ENCODE measurements at regions not wholly inside any gene's neighbourhood (a gene's known extent, or its start where the extent isn't known, plus 50 kb on each side); places are given as distances from the start of the nearest gene placed in this dataset.

DNA sequence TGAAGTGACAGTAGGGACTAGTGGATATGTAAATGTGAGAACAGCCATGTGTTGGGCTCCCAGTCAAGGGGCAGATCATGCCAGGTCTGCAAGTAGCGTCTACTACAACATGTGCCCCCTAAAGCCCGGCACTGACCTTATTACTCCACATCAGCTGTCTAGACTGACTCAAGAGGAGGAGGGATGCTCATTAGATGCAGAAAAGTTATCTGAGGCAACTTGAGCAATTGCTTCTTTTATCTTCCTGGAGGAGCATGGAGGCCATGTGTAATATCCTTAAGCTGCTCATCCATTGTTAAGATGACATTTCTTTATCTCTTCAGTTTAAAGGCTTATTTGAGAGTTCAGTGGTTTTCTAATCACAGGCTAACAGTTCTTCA lies 404.7 kb upstream of the FLRT2 start:
- Histone ChIP-seq H3K36me3 (no peaks in the 10 kb centered on the region), H3K4me3 (no peak overlapping the region), H3K27ac (no peak overlapping the region), H3K27me3 (no peaks in the 10 kb centered on the region), H3K4me1 (no peaks in the 10 kb centered on the region), H3K9ac (ENCODE audit: low read depth in 2 of 2, low read length in 2 of 2) (no peak overlapping the region), H3K9me3 (no peaks in the 10 kb centered on the region)
- TF ChIP-seq, protein P1, sequence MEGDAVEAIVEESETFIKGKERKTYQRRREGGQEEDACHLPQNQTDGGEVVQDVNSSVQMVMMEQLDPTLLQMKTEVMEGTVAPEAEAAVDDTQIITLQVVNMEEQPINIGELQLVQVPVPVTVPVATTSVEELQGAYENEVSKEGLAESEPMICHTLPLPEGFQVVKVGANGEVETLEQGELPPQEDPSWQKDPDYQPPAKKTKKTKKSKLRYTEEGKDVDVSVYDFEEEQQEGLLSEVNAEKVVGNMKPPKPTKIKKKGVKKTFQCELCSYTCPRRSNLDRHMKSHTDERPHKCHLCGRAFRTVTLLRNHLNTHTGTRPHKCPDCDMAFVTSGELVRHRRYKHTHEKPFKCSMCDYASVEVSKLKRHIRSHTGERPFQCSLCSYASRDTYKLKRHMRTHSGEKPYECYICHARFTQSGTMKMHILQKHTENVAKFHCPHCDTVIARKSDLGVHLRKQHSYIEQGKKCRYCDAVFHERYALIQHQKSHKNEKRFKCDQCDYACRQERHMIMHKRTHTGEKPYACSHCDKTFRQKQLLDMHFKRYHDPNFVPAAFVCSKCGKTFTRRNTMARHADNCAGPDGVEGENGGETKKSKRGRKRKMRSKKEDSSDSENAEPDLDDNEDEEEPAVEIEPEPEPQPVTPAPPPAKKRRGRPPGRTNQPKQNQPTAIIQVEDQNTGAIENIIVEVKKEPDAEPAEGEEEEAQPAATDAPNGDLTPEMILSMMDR (IDR thresholded peaks at IDR 0.05) = no peak
- no peak for DNase-seq
- intact Hi-C loops (cut with DNase I) = no loop called here

DNA sequence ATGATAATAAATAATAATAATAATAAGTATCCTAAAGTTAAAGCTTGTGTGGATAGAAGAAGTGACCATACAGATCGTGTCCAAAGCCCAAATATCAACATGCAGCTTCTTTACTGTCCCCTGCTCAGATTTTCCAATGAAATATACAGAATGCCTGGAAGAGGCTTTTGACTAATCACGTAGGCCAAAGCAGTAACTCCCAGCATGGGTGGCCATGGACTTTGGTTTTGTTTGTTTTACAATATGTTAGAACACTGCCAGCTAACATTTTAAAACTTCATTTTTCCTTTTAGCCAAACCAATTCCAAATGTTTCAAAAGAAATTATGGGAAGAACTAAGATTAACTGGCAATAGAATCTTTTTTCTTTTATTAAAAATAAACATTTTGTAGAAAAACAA lies 400.0 kb upstream of the FLRT2 start:
- Histone ChIP-seq H3K27ac (no peak overlapping the region), H3K4me1 (no peaks in the 10 kb centered on the region), H3K27me3 (no peaks in the 10 kb centered on the region), H3K36me3 (no peaks in the 10 kb centered on the region), H3K9ac (ENCODE audit: low read depth in 2 of 2, low read length in 2 of 2) (no peak overlapping the region), H3K4me3 (no peak overlapping the region), H3K9me3 (no peaks in the 10 kb centered on the region)
- DNase-seq = no peak
- intact Hi-C loops (cut with DNase I) = no loop called here
- TF ChIP-seq, protein P1 (IDR thresholded peaks at IDR 0.05) = no peak

- no peak overlapping the region for H3K4me3 ChIP-seq
- H3K27ac ChIP-seq = no peak overlapping the region
- no peaks in the 10 kb centered on the region for H3K4me1 ChIP-seq
- no peaks in the 10 kb centered on the region for H3K36me3 ChIP-seq
- H3K9me3 ChIP-seq = no peaks in the 10 kb centered on the region
- H3K9ac ChIP-seq (ENCODE audit: low read depth in 2 of 2, low read length in 2 of 2) = no peak overlapping the region
- H3K27me3 ChIP-seq = no peaks in the 10 kb centered on the region
- intact Hi-C loops (cut with DNase I) = no loop called here
- TF ChIP-seq, protein P1 (IDR thresholded peaks at IDR 0.05) = no peak
- DNase-seq = no peak
Measured at GRCh38 chr14:85131226-85131922, 398.6 kb upstream of the FLRT2 start.

DNA sequence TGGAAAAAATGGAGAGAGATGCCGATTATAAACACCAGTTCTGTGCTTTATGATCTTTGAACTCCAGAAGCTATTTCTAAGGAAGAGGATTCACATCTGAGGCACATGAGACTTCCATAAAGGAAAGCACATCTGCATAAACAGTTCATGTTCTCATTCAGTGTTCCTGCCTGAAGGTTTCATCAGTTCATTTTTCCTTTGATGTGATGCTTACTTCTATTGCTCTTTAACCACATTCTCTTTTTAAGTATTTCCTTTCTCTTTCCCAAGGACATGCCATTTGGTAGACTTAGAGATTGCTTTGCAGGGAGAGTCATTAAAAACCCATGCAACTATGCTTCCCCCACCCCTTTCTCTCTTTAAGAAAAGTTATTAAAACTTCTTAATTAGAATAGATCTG lies 387.0 kb upstream of the FLRT2 start:
- intact Hi-C loops (cut with DNase I) = no loop called here
- no peak for DNase-seq
- H3K27me3 ChIP-seq = no peaks in the 10 kb centered on the region
- H3K36me3 ChIP-seq = no peaks in the 10 kb centered on the region
- H3K4me3 ChIP-seq = no peak overlapping the region
- H3K9ac ChIP-seq (ENCODE audit: low read depth in 2 of 2, low read length in 2 of 2) = no peak overlapping the region
- H3K9me3 ChIP-seq = no peaks in the 10 kb centered on the region
- H3K27ac ChIP-seq = no peak overlapping the region
- TF ChIP-seq, protein P1 (IDR thresholded peaks at IDR 0.05) = no peak
- H3K4me1 ChIP-seq = no peaks in the 10 kb centered on the region

DNA sequence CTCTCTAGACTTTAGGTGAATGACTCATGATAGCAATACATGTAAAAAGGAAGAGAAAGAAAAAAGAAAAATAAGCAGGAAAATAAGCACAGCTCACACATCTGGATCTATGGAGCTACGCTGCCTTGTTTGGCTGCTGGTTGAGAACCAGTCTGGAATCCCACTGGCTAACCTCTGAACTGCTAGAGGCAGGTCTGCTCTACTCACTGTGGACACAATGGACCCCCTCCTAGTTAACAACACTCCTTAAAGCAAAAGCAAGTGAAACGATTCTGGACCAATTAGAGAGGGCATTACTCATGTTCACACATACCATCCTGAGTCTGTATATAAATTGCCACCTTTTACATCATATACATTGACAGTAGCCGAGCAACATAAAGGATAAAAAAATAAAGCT lies 383.2 kb upstream of the FLRT2 start:
- Histone ChIP-seq H3K4me3 (no peak overlapping the region), H3K27ac (no peak overlapping the region), H3K4me1 (no peaks in the 10 kb centered on the region), H3K36me3 (no peaks in the 10 kb centered on the region), H3K27me3 (no peaks in the 10 kb centered on the region), H3K9ac (ENCODE audit: low read depth in 2 of 2, low read length in 2 of 2) (no peak overlapping the region), H3K9me3 (no peaks in the 10 kb centered on the region)
- TF ChIP-seq, protein P1 (IDR thresholded peaks at IDR 0.05) = no peak
- intact Hi-C loops (cut with DNase I) = no loop called here
- DNase-seq = no peak
